Astrocyte (in vitro differentiated cells and primary cell): ENCODE measurements at regions not wholly inside any gene's neighbourhood (a gene's known extent, or its start where the extent isn't known, plus 50 kb on each side); places are given as distances from the start of the nearest gene placed in this dataset.

Experiments used
- CTCF ChIP-seq: IDR thresholded peaks from 2 replicates; pipeline ENCODE4 v1.5.1; 2011; ENCODE audit warnings: low read depth, mild to moderate bottlenecking, inconsistent platforms, low read length, moderate library complexity; ENCODE audit not compliant: insufficient read depth
- EZH2 ChIP-seq: IDR thresholded peaks from 2 replicates; pipeline ENCODE4 v1.6.1; 2012; ENCODE audit warnings: mild to moderate bottlenecking, low read length, inconsistent platforms; ENCODE audit not compliant: insufficient read depth

- TF ChIP-seq CTCF (no peak), EZH2 (no peak)
Measured at GRCh38 chr1:240030236-240030635, 61.4 kb upstream of the FMN2 start.
